H9 (cell line): ENCODE measurements at regions not wholly inside any gene's neighbourhood (a gene's known extent, or its start where the extent isn't known, plus 50 kb on each side); places are given as distances from the start of the nearest gene placed in this dataset.

ENCODE experiments used
- DNase-seq: peaks from one replicate; pipeline ENCODE4 v3.0.0-alpha.2; 2017
- H2AFZ ChIP-seq: one replicate; pipeline ENCODE4 v1.6.1; 2013; ENCODE audit warnings: mild to moderate bottlenecking, low read length, control low read depth, moderate library complexity
- H2AK5ac ChIP-seq: 2 replicates; pipeline ENCODE4 v1.6.1; 2013; ENCODE audit warnings: low read length, control low read depth, mixed read lengths; ENCODE audit not compliant: insufficient read length
- H2BK120ac ChIP-seq: one replicate; pipeline ENCODE4 v1.6.1; 2013; ENCODE audit warnings: low read depth, mild to moderate bottlenecking, low read length, control low read depth, inconsistent platforms; ENCODE audit not compliant: poor library complexity, severe bottlenecking
- H2BK12ac ChIP-seq: 2 replicates; pipeline ENCODE4 v1.6.1; 2013; ENCODE audit warnings: low read length, control low read depth, mixed read lengths, low read depth; ENCODE audit not compliant: insufficient read length
- H2BK15ac ChIP-seq: 2 replicates; pipeline ENCODE4 v1.6.1; 2013; ENCODE audit warnings: low read depth, low read length, control low read depth
- H2BK20ac ChIP-seq: one replicate; pipeline ENCODE4 v1.6.1; 2013; ENCODE audit warnings: low read depth, mild to moderate bottlenecking, low read length, control low read depth, inconsistent platforms; ENCODE audit not compliant: poor library complexity, severe bottlenecking
- H2BK5ac ChIP-seq: 2 replicates; pipeline ENCODE4 v1.6.1; 2013; ENCODE audit warnings: low read length, control low read depth, mixed read lengths; ENCODE audit not compliant: insufficient read length
- H3K14ac ChIP-seq: 2 replicates; pipeline ENCODE4 v1.6.1; 2013; ENCODE audit warnings: low read length, control low read depth; ENCODE audit not compliant: insufficient read depth
- H3K18ac ChIP-seq: 2 replicates; pipeline ENCODE4 v1.6.1; 2013; ENCODE audit warnings: low read depth, mild to moderate bottlenecking, mixed read lengths, low read length, control low read depth; ENCODE audit not compliant: insufficient read length
- H3K23ac ChIP-seq: 2 replicates; pipeline ENCODE4 v1.6.1; 2013; ENCODE audit warnings: low read length, control low read depth, mixed read lengths, low read depth; ENCODE audit not compliant: insufficient read length
- H3K23me2 ChIP-seq: 2 replicates; pipeline ENCODE4 v1.6.1; 2013; ENCODE audit warnings: low read depth, mild to moderate bottlenecking, mixed read lengths, low read length, control low read depth; ENCODE audit not compliant: insufficient read length, poor library complexity, severe bottlenecking
- H3K27ac ChIP-seq: 2 replicates; pipeline ENCODE4 v1.5.1; 2013; ENCODE audit warnings: low read length, control low read depth, mixed read lengths, low read depth; ENCODE audit not compliant: insufficient read length
- H3K27me3 ChIP-seq: 2 replicates; pipeline ENCODE4 v1.6.1; 2013; ENCODE audit warnings: low read length, control low read depth, inconsistent platforms; ENCODE audit not compliant: insufficient read depth
- H3K4ac ChIP-seq: 2 replicates; pipeline ENCODE4 v1.6.1; 2013; ENCODE audit warnings: low read depth, mild to moderate bottlenecking, control low read depth, inconsistent platforms, low read length, moderate library complexity
- H3K4me1 ChIP-seq: 2 replicates; pipeline ENCODE4 v1.6.1; 2013; ENCODE audit warnings: low read length, control low read depth, inconsistent platforms; ENCODE audit not compliant: insufficient read depth
- H3K4me2 ChIP-seq: 2 replicates; pipeline ENCODE4 v1.6.1; 2013; ENCODE audit warnings: low read length, control low read depth, mixed read lengths; ENCODE audit not compliant: insufficient read length, insufficient read depth
- H3K56ac ChIP-seq: 2 replicates; pipeline ENCODE4 v1.6.1; 2013; ENCODE audit warnings: low read depth, mild to moderate bottlenecking, mixed read lengths, low read length, control low read depth; ENCODE audit not compliant: insufficient read length
- H3K79me1 ChIP-seq: 2 replicates; pipeline ENCODE4 v1.6.1; 2013; ENCODE audit warnings: low read depth, mild to moderate bottlenecking, moderate library complexity, low read length, control low read depth, inconsistent platforms; ENCODE audit not compliant: insufficient read depth, poor library complexity, severe bottlenecking
- H3K79me2 ChIP-seq: 2 replicates; pipeline ENCODE4 v1.6.1; 2013; ENCODE audit warnings: low read length, control low read depth, inconsistent platforms; ENCODE audit not compliant: insufficient read depth
- H3K9ac ChIP-seq: 2 replicates; pipeline ENCODE4 v1.6.1; 2013; ENCODE audit warnings: low read length, control low read depth, mixed read lengths; ENCODE audit not compliant: insufficient read length; ENCODE audit errors: extremely low read depth
- H3K9me3 ChIP-seq: one replicate; pipeline ENCODE4 v1.6.1; 2013; ENCODE audit warnings: low read depth, low read length, inconsistent platforms; ENCODE audit not compliant: control insufficient read depth
- H3T11ph ChIP-seq: one replicate; pipeline ENCODE4 v1.6.1; 2013; ENCODE audit warnings: mild to moderate bottlenecking, low read length, control low read depth, inconsistent platforms
- H4K20me1 ChIP-seq: one replicate; pipeline ENCODE4 v1.6.1; 2013; ENCODE audit not compliant: control insufficient read depth, insufficient read length, insufficient read depth
- H4K5ac ChIP-seq: 2 replicates; pipeline ENCODE4 v1.6.1; 2013; ENCODE audit warnings: low read depth, mild to moderate bottlenecking, mixed read lengths, low read length, control low read depth; ENCODE audit not compliant: insufficient read length
- H4K8ac ChIP-seq: replicated peaks from 2 replicates; pipeline ENCODE4 v1.6.1; 2013; ENCODE audit warnings: low read length, control low read depth, mixed read lengths, low read depth; ENCODE audit not compliant: insufficient read length
- H4K91ac ChIP-seq: 2 replicates; pipeline ENCODE4 v1.6.1; 2013; ENCODE audit warnings: low read depth, mild to moderate bottlenecking, moderate library complexity, mixed read lengths, low read length, control low read depth; ENCODE audit not compliant: insufficient read length
- H3K27ac Mint-ChIP-seq, 3 experiments: 2 replicates in 2 of 3; 3 replicates in 1 of 3; pipeline ENCODE4 v1.8.0; 2020 to 2021; ENCODE audit warnings: mixed read lengths in 3 of 3, mild to moderate bottlenecking in 1 of 3, moderate library complexity in 1 of 3
- H3K27me3 Mint-ChIP-seq: 2 replicates; pipeline ENCODE4 v1.8.0; 2021; ENCODE audit warnings: low read depth, mild to moderate bottlenecking, moderate library complexity, mixed read lengths
- H3K36me3 Mint-ChIP-seq, 3 experiments: 2 replicates in 2 of 3; 3 replicates in 1 of 3; pipeline ENCODE4 v1.8.0; 2020 to 2021; ENCODE audit warnings: low read depth in 3 of 3, mixed read lengths in 3 of 3; ENCODE audit not compliant: insufficient read depth in 1 of 3
- H3K4me1 Mint-ChIP-seq, 2 experiments: 2 replicates each; pipeline ENCODE4 v1.8.0; 2020; ENCODE audit warnings: mixed read lengths in 2 of 2
- H3K4me3 Mint-ChIP-seq, 2 experiments: 2 replicates in 1 of 2; 3 replicates in 1 of 2; pipeline ENCODE4 v1.8.0; 2020 to 2021; ENCODE audit warnings: mild to moderate bottlenecking in 2 of 2, mixed read lengths in 2 of 2, moderate library complexity in 1 of 2
- H3K9me3 Mint-ChIP-seq, 2 experiments: 2 replicates in 1 of 2; 3 replicates in 1 of 2; pipeline ENCODE4 v1.8.0; 2020; ENCODE audit warnings: mild to moderate bottlenecking in 2 of 2, mixed read lengths in 2 of 2, moderate library complexity in 1 of 2
- CTCF ChIP-seq: fragments of 200-600 bp; sonication (generic); conservative IDR thresholded peaks from 3 replicates; pipeline ENCODE4 v1.8.0; 2021; ENCODE audit warnings: antibody characterized with exemption, mild to moderate bottlenecking
- WGBS: extraction: QIAGEN DNeasy Blood & Tissue Kit; methylation state at CpG from one replicate; pipeline ENCODE4 v1.1.7; 2013; ENCODE audit warnings: missing lambda C conversion rate, low lambda C conversion rate, mixed read lengths; ENCODE audit not compliant: insufficient read length; ENCODE audit errors: extremely low coverage; 5-methylcytosine and 5-hydroxymethylcytosine counted together

DNA sequence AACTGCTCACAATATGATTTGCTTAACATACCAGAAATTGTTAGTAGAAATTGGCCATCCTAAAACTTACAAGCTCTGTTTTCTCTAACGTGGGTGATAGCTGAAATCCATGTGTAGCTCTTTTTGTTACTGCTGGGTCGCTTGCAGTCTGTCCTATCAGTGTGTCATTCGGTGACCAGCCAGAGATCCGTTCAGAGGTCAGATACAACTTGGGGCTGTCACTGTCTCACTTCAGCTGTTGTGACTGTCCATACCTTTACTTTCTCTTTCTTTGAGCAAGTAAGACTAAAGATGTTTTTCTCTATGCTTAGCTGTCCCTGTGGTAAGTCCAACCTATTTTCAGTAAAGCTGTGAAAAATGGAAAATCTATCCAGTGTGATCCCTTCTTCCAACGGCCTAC is 282.9 kb upstream of the KCNH7 start:
- Histone ChIP-seq H3K4ac (no peak overlapping the region), H2AK5ac (no peak overlapping the region), H2BK15ac (no peak overlapping the region), H3K23ac (no peak overlapping the region), H3K56ac (no peak overlapping the region), H4K91ac (no peak overlapping the region), H4K8ac (no peak overlapping the region), H3K9ac (no peak overlapping the region), H3K14ac (no peak overlapping the region), H3T11ph (no peak overlapping the region), H3K18ac (no peak overlapping the region), H4K5ac (no peak overlapping the region), H2BK12ac (no peak overlapping the region), H3K79me1 (no peaks in the 10 kb centered on the region), H3K79me2 (no peaks in the 10 kb centered on the region), H3K4me1 (no peaks in the 10 kb centered on the region), H2BK5ac (no peak overlapping the region), H3K27ac (no peak overlapping the region), H2AFZ (peak overlapping the region; percentile 40), H3K27me3 (no peaks in the 10 kb centered on the region), H3K9me3 (no peaks in the 10 kb centered on the region), H2BK20ac (no peak overlapping the region), H3K4me2 (no peak overlapping the region), H4K20me1 (no peaks in the 10 kb centered on the region), H3K23me2 (no peaks in the 10 kb centered on the region), H2BK120ac (no peak overlapping the region)
- no CpG with 5 or more reads among the region's 5 CpGs for WGBS
- Mint-ChIP-seq H3K36me3 (no peaks in the 10 kb centered on the region), H3K4me3 (no peak overlapping the region), H3K4me1 (no peaks in the 10 kb centered on the region), H3K9me3 (no peaks in the 10 kb centered on the region), H3K27ac (peak overlapping the region in 1 of 3 experiments; percentile 90; a peak in 1 of 7 replicates), H3K27me3 (no peaks in the 10 kb centered on the region)
- no peak for TF ChIP-seq CTCF
- DNase-seq: no peak
